Effector CD8-positive, alpha-beta T cell (primary cell): ENCODE measurements at regions not wholly inside any gene's neighbourhood (a gene's known extent, or its start where the extent isn't known, plus 50 kb on each side); places are given as distances from the start of the nearest gene placed in this dataset.
"Not testable (repeated sequence)": the region's sequence is repeated elsewhere in the genome, so short reads cannot be mapped to it uniquely, and the experiment has no call there.

ENCODE experiments used
- DNase-seq: peaks from one replicate; lab custom pipeline; 2025; lab: John Stamatoyannopoulos, UW

DNA sequence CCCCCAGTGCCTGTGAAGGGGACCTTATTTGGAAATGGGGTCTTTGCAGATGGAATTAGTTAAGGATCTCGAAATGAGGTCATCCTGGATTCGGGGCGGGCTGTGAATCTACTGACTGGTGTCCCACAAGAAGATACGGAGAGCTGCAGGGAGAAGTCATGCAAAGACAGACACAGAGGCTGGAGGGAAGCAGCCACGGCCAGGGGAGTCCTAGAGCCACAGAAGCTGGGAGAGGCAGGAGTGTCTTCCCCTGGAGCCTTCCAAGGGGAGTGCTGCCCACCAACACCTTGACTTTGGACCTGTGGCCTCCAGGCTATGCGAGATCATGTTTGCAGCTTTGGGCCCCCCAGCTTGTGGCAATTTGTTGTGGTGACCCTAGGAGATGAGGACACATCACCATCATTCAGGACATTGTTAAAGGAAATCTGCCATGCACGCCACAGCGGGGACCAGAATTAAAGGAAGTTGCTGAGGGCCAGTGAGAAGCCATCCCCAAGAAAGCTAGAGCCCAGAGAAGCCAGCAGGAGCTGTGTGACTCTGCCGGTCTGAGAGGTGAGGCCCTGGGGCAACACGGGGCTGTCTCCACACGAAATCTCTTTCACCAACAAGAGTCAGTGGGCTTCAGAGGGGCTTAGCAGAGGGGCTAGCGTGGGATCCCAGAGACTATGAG lies 434.7 kb downstream of the BRD1 start:
- DNase-seq, result no peak

DNA sequence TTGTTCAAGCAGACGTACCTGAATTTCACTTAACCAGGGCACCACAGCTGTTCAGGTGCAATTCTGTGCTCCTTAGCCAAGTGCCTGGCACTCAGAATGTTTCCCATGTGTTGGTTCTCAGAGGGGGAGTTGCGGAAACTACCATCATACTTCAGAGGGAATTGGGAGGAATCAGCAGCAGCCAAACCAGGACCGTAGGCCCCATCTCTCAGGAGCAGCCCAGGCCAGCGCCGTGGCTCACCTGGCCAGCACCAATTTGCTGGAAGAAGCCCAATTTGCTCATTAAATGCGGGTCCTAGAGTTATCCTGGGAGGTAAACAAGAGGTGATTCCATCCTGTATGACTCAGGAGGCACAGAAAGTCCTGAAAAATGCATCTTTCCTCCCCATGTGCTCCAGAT lies 435.4 kb downstream of the BRD1 start:
- DNase-seq, result no peak

DNA sequence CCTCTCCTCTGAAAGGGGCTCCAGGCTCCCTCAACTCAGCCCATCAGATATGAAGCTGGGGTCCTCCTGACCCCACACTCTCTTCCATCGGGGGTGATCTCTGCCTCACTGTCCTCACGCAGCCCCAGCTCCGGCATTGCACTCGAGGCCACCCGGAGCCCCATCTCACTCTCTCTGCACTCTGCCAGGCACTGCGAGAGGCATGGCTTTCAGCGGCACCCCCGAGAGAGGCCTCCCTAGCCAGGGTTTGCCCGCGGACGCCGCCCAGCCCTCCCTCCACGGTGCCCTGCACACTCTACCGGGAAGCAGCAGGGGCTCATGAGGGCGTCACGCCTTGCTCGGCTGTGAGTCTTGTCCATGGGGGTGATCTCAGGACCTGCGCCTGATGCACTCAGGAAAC lies 436.2 kb downstream of the BRD1 start:
- no peak for DNase-seq

DNA sequence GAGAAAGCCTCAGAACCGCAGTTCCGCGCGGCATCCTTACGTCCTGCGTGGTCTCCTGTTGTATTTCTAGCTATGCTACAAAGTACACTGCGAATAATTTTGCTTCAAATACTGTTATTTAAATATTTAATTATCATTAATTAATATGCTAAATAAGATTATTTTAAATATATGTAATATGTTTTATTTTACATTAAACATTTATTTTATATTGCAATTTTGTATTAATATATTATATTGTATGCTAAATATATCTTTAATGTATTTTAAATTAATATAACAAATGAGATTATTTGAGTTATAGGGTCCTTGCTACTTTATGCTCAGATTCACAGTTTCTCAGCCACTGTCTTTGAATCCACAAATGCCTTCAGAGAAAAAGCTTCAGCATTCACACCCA lies 436.7 kb downstream of the BRD1 start:
- no peak for DNase-seq

DNA sequence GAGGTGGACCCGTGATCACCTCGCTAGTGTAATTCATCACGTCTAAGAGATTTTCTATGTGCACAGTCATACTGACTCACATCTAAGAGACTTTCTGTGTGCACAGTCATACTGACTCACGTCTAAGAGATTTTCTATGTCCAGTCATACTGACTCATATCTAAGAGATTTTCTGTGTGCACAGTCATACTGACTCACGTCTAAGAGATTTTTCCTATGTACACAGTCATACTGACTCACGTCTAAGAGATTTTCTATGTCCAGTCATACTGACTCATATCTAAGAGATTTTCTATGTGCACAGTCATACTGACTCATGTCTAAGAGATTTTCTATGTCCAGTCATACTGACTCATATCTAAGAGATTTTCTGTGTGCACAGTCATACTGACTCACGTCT lies 443.8 kb downstream of the BRD1 start:
- DNase-seq, result not testable (repeated sequence)

DNA sequence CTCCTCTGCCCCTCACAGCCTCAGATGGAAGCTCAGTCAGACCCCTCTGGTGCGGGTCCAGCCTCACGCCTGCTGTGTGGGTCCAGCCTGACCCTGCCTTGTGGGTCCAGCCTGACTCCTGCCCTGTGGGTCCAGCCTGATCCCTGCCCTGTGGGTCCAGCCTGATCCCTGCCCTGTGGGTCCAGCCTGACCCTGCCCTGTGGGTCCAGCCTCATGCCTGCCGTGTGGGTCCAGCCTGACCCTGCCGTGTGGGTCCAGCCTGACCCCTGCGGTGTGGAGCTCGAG lies 445.3 kb downstream of the BRD1 start:
- DNase-seq, result no peak

DNA sequence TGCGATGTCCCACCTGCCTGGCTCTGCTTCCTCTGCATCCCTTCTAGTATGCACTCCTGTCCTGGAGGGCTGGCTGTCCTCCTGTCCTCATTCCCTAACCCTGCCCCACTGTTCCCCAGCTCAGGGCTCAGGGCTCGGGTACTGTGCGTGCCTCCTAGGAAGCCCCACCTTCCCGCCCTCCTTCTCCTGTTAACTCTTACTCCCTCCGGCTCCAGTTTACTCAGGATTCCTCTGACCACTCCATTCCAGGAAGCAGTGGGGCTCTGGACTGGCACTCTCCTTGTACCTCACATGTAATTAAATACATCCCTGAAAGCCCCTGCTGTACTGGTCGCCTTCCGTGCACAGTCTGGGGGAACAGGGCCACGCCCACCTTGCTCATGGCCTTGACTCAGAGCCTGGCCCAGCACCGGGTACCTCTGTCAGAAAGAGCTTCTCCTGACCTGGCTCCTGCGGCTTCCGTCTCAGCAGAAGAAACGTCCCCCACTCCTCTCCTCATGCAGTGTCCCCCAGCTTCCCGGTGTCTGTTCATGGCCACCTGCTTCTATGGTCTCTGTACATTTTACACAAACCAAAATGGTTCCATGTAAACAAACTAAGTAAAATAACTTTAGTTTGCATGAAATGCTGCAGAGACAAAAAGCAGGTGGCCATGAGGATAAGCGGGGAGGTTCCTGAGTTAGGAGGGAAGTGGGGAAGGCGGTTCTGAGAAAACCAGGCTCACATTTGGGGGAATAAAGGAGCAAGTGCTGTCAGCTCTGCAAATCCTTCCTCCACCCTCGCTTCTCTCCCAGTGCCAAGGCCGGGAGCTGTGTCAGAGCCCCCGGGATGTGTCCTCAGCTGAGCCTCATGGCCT lies 445.9 kb downstream of the BRD1 start:
- DNase-seq, result no peak

DNA sequence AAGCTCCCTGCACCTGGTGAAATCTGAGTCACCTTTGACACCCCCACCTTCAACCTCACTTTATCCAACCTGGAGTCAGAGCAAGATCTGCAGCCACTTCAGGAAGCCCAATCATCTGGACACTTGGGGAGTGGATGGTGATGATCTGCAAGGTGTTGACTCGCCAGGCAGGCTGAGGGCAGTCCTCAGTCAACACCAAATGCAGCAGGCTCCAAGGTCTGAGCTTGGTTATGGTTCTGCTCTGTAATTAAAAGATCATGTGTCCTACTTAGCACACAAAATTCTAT lies 446.9 kb downstream of the BRD1 start:
- DNase-seq, result no peak

DNA sequence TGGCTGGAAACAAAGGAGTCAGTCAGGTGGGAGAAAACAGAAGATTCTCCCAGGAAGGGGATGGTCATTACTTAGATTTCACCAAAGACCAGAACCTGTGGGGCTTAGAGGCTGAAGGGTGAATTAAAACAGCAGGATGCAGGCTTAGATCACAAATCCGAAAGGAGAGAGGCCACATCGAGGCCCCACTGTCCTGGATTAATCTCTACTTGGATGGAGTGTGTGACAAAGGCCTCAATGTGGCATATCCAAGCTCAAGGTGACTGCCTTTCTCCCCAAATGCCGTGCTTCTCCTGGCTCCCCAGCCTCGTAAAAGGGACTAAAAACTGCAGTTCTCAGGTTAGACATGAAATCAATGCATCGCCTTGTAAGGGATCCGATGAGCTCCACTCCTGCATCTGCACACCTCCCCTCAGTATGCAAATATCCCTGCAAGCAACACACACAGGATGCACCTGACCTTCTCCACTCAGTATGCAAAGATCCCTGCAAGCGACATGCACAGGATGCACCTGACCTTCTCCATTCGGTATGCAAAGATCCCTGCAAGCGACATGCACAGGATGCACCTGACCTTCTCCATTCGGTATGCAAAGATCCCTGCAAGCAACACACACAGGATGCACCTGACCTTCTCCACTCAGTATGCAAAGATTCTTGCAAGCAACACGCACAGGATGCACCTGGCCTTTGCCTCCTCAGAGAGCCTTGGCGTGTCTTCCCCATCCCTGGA lies 447.4 kb downstream of the BRD1 start:
- no peak for DNase-seq

DNA sequence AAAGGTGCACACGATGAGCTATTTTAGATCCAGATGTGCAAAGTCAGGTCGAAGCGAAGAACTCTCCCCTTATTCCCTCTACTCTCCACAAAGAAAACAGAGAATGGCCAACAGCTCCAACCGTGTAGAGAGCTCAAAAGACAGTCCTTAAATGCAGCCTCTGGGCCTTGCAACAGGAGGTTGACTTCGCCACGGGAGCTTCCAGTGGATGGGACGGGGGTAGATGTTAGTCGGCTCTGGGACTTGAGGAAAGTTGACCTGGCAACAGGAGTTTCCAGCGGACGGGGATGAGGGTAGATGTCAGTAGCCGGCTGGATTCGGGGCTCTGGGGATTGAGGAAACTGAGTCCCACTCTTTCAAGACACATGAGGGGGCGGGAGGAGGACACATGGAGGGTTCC lies 450.4 kb downstream of the BRD1 start:
- no peak for DNase-seq

DNA sequence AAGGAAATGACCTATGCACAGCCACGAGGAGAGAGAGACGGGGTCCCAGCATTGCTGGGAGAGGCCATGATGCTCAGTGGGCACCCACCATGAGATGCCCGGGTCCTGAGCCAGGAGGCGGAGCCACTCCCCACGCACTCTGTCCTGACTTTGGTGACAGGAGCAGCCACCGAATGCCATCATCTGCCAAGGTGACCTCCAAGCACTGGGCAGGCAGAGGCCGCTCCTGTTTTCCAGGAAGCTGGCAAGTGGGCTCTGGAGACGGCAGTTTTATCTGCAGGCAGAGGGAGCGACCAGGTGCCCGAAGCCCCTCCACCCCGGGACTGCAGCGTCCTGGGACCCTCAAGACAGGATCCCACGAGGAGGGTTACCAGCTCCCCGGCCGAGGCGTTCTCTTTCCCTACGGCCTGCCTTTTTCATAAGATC lies 453.9 kb downstream of the BRD1 start:
- no peak for DNase-seq

DNA sequence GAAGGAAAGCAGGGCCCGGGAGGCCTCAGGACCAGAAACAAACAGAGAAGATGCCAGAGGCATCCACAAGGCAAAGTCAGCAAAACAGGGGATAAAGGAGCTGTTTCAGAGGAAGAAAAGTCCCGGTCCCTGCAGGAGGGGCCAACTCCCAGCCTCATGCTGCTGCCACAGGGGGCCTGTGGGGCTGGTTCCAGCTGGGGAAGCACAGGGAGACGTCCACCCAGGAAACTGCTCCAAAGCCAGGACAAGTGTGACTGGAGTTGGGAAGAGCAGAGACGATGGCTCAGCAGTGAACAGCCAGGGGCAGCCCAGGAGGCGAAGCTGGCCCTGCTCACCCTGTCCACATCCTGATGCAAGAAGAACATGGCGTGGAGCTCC lies 454.4 kb downstream of the BRD1 start:
- DNase-seq, result no peak

DNA sequence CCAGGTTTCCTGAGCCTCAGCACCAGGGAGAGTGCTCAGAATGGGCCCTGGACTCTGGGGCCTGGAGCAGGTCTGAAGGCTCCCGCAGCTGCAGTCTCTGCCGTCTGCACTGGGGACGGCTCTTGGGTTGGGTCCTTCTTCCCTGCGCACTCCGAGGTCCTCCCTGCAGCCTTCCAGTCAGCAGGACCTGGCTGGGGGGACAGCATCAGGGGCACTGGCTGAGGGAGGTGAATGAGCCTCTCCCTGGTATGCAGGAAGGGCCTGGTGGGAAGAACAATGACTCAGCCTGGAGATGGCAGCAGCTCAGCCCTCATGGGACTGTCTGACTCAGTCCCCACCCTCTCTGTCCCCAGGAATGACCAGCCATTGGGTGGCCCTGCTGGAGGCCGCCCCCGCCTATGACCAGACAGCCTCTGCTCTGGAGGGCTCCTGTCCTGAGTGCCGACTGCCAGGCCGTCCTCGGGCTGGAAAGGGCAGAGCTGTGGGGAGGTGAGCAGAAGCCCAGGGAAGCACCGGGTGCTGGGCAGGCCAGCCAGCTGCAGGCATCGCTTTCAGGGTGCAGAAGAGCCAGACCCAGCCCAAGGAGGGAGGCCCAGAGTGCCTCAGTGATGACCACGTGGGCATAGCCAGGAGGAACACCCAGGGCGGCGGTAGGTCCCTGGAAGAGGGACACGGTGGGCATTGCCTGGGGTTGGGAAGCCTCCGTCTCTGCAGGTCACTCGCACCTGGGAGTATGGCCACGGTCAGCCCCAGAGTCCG lies 455.0 kb downstream of the BRD1 start:
- no peak for DNase-seq

DNA sequence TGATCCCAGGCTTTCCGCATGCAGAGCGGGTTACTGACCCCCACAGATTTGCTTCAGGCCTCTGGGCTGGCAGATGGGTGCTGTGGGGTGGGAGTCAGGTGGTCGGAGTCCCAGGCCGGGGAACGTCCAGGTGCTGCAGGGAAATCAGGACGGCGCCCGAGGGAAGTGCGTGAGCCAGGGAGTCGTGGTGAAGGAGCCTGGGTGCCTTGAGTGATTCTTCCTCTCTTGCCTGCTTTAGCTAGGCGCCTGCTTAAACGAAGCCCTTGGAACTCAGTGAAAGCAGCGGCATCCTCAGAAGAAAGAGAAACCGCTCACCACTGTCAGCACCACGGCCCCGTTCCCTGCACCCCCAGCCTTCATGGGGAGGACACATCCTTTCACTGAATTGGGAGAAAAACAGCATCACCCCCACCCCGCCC lies 455.6 kb downstream of the BRD1 start:
- no peak for DNase-seq

DNA sequence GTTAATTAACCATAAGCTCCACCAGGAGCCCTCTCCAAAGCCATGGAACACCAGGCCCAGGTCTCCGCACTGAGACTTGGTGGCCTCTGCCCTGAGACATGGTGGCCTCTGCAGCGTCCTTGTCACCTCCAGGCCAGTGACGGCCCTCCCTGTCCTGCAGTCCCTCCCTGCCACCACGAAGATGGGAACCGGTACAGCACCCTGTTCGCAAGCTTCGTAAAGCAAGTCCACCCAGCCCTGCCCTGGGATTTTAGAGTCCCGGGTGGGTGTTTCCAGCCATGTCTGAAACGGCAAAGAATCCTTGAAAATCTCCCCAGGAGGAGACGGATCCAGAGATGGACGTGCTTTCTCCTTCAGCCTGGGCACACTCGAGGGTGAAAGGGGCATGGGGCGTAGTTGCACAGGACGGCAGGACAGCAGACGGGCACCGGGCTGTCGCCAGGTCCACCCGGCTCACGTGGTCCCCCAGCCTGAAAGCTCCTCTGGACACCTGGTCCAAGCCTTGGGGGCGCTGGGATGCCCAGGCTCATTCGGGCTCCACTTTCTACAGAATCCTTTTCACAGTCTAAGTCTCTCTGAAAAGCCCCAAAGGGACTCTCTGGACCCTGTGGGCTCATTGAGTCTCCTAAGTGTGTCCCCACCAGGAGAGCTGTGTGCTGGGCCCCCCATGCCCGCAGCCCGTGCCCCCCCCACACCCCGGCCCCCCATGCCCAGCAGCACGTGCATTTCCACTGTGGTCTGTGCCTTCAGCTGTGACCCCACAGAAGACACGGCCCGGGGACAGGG lies 456.2 kb downstream of the BRD1 start:
- DNase-seq, result no peak

DNA sequence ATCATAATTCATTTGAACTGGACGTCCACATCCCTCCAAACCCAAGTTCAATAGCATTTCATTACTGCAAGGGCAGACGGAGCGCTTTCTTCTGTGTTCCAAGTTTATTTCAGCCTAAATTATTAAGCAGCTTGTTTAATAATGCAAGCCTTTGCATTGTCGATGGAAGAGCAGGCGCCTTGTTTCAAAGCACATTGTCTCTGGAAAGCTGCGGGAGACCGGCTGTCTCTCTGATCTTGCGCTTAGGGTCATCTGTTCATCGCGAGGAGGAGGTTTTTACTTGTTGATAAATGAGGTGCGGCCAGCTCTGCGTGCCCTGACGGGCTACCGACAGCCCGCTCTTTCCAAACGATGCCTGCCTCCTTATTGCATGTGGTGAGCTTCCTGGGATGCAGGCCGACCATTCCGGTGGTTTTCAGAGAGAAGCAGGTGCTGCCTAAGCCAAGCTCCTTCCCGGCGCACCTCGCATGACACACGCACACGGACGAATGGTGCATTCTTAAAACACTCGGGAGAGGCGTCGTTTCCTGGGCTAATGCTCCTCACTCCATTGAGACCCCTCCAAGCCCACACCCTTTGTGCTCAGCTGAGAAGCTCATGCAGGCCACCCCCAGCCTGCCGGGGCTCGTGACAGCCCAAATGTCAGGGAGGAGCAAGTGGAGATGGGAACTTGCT lies 456.9 kb downstream of the BRD1 start:
- no peak for DNase-seq

DNA sequence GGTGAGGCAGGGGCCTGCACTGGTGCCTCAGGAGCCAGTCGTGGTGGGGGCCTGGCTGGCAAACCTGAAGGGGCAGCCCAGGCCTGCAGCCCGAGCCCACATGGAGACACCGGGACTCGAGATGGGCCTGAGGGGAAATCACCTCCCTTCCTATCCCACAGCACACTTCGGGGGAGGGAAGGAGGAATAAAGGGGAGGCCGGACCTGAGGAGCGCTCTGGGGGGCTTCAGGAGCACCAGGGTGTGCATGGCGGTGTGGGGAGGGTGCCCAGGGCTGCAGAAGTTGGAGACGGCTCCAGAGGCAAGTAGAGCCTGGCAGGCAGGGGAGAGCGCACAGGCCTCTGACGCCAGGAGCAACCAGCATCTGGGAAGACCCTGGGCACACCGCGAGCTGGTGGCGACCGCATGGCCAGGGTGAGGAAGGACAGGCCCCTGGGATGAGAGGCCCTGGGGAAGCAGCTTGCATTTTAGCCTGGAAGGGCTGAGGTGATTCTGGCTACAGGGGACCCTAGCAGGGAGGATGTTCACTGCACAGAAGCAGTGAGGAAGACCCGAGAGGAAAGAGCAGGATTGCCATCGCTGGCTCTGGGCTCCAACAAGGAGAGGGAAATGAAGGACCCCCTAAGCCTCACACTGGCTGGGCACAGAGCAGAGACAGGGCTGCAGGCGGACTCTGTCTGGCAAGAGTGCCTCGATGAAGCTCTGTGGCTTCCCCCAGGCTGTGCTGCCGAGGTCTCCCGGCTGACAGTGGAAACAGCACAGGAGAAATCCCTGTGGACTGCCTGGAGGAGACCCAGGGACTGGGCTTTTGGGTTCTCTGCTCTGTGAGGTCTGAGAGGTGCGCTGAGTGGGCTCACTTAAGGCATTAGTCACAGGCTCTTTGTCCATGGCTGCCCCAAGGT lies 457.7 kb downstream of the BRD1 start:
- no peak for DNase-seq

DNA sequence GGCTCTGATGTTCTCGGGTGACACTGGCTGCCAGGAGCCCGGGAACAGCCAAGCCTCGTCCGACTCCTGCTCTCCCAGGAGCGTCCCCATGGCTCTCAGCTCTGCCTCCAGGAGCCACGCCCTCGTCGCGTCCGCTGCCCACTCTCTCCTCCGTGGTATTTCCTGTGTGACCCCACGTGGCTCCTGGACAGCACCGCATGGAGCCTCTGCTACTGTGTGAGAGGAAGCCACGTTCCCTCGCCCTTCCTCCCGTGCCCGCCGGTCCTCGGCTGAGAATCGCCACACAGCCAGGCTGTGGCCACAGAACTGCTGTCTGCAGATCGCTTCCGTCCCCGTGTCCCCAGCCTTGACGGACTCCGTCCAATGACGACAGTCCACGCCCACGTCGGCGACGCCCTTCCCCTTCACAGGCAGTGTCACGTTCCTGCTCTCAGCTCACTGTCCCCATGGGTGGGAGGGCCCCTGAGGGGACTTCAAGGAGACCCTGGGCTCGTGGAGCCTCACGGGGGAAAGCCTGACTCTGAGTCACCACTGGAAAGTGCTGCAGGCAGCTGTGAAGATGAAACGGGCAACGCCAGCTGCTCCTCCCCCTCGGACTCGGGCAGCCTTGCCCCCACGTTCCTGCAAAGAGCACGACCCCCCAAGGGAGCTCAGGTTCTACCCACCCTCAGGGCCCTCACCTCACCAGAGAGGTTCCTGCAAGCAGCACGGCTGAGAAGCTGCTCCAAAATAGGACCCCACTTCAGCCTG lies 458.5 kb downstream of the BRD1 start:
- DNase-seq, result no peak

DNA sequence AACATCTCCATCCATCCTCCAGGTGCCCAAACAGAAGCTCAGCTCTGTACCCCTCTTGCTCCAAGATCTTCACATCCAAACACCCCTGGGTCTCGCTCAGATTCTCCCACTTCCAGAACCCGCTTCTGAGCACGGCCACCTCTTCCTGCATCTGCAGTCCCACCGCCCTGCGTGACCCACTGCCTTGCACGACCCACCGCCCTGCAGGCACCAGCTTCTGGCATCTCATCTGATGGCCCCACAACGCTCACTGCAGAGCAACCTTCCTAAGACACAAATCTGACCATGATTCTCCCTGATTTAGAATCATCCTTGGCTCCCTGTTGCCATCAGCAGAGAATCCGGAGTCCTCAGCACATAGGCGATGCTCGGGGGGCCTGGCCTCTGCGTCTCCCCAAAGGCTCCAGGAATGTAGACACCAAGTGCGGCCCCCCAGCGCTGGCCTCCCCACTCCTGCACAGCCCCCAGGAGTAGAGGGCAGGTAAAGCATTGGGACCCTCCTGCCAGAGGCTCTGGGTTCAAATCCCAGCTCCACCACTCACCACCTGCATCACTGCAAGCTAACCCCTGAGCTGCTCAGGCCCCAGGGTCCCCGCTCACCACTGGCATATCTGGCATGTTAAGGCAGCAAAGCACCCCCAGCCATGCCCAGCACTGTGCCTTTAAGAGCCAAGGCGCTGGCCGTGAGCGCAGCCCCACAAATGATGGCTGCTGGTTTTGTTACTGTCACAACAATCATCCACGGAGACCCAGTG lies 459.3 kb downstream of the BRD1 start:
- no peak for DNase-seq
